ENCODE measurements at regions not wholly inside any gene's neighbourhood (a gene's known extent, or its start where the extent isn't known, plus 50 kb on each side); places are given as distances from the start of the nearest gene placed in this dataset.
"Not testable (repeated sequence)": the region's sequence is repeated elsewhere in the genome, so short reads cannot be mapped to it uniquely, and the experiment has no call there.

DNA sequence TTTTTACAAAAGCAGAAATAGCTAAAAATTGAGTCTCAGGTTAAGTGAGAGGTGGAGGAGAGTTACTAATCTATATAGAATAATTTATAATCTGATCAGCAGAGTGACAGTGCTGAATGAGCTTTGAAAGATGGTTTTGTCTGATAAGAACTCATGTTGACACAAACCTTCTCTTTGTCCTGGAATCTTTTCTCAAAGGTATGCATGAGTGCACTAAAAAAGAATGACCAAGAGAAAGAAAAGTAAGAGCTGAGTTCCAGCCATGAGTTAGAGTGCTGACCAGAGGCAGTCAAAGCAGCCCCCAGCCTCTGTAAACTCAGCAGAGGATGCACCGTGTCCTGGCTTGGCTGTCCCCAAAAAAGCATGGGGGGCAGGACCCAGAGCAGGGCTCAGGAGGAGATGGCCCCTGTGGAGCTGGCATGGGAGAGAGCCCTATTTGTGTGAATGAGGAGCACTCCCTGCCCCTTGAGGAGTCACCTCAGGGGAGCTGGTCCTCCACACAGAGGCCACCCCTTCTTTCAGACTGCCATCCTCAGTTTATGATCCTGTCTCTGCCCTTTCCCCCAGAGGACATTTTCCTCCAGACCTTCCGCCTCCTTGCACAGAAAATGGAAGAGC lies 129.8 kb downstream of the SEC23A start:
- no peak for DNase-seq

DNA sequence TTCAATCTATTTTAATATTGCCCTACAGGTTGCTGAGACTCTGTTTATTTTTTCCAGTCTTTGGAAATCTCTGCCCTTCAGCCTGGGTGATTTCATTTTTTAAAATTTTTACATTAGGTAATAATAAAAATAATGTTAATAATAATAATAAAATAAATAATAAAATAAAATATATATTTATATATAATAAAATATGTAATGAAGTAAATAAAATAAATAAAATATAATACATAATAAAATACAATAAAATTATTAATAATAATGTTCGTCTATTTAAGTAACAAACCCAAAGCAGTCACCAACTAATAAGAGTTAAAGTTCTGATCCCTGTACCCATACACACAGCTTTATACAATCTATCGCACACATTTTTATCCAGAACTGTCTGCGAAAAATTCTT lies 130.5 kb downstream of the SEC23A start:
- DNase-seq: no peak

DNA sequence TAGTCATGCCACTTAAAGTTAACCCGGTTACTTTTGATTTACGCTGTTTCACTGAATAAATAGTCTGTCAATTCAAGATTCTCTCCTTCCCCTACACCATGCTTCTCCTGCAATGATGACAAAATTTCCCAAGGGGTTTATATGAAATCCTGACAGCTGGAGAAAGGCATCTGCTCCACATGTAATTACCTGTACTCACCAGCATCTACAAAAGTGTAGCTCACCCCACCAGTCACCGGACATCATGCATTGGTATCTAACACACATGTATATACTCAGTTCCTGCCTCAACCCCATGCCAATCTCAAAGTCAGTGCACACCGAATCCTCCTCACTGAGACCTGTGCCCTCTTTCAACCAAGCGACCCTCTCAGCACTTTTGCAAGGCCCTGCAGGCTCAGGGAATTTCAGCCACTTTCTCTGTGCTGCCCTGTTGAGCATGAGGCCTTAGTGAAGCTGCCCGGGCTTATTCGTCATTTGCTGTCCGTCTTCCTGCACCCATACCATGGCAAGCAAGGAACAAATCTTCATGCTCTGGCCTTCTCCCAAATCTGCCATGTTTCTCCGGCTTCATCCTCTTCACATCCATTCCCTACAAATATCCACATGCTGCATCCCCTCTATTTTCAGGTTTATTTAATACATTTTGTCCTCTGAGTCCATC lies 131.6 kb downstream of the SEC23A start:
- DNase-seq: no peak

DNA sequence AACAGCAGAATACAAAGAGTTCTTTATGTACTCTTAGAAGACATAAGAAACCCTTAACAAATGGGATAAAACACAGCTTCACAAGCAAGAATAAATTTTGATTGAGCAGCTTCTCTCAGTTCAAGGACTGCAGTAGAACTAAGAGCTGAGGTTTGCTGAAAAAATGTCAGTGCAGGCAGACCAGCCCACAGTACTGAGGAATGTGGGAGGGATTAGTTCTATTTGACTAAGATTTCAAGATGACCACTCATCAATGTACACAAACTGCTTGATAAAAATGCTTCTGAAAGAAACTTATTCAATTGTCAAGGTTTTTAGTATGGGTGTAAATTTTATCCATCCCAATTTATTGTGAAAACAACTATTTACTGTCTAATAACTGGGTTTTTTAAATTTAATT lies 138.4 kb downstream of the SEC23A start:
- peak in 1 of 3 experiments; percentile 23 for DNase-seq

DNA sequence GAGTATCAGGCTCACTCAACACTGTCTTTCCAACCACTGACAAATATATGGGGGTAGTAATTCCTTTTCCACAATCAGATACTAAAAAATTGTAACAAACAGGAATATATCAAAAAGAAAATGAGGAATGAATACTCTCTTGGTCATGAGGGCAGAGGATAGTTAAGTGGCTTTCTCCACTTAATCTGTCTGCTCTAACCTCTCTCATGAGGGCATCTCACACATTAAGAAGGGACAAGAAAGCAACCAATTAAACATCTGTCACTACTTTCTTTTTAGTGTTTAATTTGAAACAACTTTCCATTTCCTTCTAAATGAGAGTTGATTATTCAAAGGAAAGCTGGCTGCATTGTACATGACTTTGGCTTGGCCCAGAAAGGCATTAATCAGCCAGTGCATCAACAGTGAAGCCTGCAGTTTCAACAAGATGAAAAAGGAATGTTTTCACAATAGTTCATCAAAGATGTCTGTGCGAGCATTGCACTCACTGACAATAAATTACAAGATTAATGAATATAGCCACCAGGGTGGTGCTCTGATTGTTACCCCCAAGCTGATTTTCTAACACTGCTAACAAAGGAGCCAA lies 142.0 kb downstream of the SEC23A start:
- DNase-seq: no peak

DNA sequence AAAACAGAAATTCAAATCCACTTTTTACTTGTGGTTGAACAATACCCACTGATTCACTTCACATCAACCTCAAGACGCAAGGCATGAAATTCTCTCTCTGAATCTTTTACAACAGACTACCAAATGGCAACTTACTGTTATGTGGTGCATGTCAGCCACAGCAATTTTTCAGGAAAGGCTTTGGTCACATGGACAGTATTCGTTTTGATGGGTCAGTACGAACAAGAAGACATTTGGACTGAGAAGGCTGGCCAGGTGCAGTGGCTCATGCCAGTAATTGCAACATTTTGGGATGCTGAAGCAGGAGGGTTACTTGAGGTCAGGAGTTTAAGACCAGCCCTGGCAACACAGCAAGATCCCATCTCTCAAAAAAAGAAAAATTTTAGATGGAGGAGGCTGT lies 144.0 kb downstream of the SEC23A start:
- no peak for DNase-seq

DNA sequence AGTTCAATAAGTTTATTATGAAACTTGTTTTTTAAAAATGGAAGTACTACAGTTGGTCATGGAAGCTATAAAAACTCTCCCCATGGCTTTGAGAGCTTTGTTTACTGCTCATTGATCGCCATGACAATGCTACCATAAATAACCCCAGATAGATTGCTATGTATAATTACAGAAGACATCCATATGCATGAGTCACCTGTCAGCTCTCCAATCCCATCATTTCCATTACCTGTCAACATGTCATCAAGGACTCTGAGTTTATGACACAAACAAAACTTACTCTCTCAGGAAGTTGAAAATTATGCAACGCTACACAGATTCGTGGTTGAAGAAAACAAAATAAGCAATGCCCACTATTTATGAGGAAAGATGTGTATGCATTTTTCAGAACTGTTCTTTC lies 144.4 kb downstream of the SEC23A start:
- peak in 2 of 3 experiments; percentile 9 to 58 for DNase-seq

DNA sequence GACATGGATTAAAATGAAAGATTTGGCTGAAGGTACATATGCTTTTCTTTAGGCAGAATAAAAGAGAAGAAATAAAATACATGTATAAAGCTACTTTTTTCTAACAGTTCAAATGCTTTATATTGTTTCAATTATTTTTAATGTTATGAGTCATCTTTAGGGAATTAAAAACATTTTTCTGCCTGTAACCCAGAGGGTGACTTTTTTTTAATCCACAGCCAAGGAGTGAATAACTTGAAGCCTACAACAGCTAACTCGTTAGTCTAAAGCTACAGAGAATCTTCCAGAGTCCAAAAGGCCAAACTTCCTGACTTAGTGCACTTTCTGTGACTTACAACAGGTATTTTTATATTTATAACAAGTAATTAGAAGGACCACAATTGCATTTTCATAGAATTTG lies 151.6 kb downstream of the SEC23A start:
- no peak for DNase-seq

DNA sequence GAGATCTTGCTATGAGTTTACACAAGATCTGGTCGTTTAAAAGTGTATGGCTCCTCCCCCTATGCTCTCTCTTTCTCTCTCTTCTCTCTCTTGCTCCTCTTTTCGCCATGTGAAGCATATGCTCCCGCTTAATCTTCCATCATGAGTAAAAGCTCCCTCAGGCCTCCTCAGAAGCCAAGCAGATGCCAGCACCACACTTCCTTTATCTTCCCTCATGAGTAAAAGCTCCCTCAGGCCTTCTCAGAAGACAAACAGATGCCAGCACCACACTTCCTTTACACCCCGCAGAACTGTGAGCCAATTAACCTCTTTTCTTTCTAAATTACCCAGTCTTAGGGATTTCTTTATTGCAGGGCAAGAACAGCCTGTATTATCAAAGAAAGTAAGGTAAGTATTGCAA lies 152.4 kb downstream of the SEC23A start:
- no peak for DNase-seq

DNA sequence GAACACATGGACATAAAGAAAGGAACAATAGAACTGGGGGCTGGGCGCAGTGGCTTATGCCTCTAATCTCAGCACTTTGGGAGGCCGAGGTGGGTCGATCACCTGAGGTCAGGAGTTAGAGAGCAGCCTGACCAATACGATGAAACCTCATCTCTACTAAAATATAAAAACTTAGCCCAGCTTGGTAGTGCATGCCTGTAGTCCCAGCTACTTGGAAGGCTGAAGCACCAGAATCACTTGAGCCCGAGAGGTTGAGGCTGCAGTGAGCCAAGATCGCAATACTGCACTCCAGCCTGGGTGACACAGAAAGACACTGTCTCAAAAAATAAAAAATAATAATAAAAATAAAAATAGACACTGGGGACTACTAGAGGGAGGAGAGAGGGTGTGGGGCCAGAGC lies 154.5 kb downstream of the SEC23A start:
- DNase-seq: no peak

DNA sequence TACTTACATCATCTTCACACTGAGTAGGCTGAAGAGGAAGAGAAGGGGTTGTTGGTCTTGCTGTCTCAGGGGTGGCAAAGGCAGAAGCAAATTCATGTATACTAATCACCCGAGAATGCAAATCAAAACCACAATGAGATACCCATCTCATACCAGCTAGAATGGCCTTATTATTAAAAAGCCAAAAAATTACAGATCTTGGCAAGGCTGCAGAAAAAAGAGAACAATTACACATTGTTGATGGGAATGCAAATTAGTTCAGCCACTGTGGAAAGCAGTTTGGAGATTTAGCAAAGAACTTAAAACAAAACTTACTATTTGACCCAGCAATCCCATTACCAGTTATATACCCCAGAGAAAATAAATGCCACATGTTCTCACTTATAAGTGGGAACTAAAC lies 154.9 kb downstream of the SEC23A start:
- no peak for DNase-seq

DNA sequence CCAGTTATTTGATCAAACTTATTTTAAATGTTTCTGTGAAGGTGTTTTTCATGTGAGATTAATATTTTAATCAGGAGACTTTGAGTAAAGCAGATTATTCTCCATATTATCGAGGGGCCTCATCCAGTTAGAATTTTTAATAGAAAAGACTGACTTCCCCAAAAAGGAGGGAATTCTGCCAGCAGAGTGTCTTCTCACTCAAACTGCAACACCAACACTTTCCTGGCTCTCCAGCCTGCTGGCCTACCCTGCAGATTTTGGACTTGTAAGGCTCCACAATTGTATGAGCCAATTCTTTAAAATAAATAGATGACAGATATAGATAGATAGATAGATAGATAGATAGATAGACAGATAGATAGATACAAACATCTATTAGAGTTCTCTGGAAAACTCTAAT lies 155.7 kb downstream of the SEC23A start:
- no peak for DNase-seq

DNA sequence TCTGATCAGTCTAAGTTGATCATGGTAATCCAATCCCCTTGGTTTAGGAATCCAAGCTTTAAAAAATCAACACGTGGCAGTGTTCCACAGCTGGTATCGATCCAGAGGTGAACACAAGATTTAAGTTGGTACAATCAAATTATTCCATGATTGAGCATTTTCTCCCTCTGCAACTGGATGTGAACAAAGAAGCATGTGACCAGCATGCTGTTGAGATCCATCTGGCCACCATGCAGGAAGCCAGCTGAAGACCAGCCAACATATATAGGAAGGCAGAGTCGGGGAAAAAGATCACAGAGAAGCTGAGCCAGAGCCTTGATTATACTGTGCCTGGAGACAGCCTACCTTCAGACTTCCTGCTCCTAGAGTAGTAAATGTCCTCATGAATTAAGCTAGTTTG lies 158.3 kb downstream of the SEC23A start:
- no peak for DNase-seq

DNA sequence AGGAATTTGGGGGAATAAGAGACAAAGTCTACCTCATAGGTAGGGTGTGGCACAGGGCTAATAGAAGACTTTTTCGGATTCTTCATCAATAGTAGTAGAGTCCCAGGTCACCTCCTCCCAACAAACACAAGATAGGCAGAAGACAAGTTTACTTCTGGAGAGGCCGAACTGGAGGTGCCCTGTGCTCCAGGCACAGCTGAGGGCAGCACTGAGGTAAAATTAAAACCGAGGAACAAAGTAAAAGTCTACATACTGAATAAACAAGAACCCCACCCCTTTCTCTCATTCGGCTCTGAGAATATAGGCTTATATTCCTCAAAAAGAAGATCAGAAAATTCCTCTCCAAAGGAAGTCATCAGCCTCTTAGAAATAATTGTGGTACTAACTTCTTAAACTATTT lies 161.5 kb downstream of the SEC23A start:
- DNase-seq: no peak

DNA sequence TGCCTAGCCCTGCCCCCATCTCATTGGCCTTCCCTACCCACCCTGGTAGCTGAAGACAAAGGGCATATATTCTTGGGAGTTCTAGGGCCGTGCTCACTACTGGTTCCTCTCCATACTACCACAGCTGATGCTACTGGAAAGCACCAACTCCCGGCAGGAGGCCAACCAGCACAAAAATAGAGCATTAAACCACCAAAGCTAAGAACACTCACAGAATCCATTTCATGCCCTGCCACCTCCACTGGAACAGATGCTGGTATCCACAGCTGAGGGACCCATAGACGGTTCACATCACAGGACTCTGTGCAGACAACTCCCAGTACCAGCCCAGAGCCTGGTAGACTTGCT lies 170.4 kb downstream of the SEC23A start:
- not testable (repeated sequence) for DNase-seq

DNA sequence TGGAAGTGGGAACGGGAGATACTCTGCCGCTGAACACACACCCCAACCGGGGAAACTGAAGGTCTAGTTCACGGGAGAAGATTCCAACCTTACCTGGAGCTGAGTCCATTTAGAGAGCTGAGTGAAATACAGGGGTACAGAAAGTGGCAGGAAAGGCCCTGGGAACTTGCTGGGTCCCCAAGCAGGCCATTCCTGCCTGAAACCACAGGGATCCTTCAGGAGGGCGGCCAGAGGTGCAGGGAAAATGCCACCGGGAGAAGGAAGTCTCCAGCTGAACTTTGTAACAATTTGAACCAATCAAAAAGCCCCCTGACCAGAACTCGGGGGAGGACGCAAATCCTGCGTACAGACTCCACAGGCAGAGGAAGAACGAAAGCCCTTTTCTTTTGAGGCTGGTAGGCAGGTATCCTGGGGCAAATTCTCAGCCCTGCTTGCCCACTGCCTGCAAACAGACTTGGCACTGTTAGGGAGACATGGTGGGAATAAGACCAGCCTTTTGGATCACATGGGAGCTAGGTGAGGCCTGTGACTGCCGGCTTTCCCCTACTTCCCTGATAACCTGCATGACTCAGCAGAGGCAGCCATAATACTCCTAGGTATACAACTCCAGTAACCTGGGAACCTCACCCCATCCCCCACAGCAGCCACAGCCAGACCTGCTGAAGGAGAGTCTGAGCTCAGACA lies 170.9 kb downstream of the SEC23A start:
- no peak for DNase-seq

DNA sequence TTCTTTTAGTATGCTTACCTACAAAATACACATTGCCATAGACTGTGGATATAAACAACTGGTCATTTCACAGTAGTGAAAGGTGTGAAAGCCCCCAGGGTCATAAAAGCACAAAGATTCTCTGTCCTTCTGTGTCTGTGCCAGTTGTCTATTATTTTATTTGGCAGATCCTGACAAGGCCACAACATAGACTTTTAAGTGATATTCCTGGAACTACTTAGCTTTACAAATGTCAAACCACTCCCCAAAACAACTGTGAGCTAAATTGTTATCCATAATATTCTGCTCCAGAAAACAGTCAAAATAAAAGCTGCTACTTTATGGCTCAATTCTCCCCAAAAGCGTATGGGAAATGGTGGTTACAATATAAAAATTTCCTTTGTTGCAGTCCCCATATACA lies 172.1 kb downstream of the SEC23A start:
- no peak for DNase-seq

DNA sequence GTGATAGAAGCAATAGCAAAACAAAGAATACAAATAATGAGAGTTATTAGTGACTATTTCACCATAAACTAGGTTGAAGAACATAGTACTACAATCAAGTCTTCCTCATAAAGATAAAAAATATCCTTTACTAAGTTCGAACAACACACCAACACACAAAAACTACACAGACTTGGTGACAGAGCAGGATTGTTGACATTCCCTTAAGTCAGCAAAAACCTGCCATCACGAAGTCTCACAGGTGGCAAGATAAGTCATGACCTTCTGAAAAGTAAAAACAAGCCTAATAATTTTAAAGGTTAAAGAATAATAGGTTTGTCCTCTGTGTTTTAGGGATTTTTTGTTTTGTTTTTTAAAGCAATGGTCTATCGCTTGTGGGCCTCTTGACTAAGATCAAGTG lies 173.0 kb downstream of the SEC23A start:
- no peak for DNase-seq

DNA sequence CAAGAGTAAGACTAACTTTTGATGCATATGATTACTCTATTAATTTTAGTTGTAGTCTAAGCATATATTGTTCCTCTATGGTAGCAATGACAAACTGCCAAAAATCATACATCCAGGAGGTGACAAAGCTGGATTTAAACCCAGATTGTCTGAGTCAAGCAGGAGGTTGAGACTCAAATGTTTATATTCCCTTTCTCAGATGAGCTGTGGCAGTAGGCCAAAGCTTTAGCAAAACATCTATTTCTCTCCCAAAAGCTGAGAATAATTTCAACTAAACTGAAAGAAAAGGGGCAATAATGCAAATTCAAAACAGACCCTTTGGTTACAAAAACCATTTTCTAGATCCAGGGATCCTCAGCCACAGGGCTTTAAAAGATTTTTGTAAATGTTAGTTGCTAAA lies 173.6 kb downstream of the SEC23A start:
- no peak for DNase-seq

DNA sequence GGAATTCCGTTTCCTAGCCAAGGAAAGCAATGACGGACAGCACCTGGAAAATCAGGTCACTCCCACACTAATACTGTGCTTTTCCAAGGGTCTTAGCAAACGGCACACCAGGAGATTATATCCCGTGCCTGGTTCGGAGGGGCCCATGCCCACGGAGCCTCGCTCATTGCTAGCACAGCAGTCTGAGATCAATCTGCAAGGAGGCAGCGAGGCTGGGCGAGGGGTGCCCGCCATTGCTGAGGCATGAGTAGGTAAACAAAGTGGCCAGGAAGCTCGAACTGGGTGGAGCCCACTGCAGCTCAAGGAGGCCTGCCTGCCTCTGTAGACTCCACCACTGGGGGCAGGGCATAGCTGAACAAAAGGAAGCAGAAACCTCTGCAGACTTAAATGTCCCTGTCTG lies 181.1 kb downstream of the SEC23A start:
- DNase-seq: not testable (repeated sequence)

DNA sequence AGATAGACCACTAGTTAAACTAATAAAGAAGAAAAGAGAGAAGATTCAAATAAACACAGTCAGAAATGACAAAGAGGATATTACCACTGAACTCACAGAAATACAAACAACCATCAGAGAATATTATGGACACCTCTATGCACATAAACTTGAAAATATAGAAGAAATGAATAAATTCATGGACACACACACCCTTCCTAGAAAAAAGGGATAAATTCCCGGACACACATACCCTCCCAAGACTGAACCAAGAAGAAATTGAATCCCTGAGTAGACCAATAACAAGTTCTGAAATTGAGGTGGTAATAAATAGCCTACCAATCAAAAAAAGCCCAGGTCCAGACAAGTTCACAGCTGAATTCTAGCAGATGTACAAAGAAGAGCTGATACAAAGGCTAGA lies 187.9 kb downstream of the SEC23A start:
- no peak for DNase-seq

DNA sequence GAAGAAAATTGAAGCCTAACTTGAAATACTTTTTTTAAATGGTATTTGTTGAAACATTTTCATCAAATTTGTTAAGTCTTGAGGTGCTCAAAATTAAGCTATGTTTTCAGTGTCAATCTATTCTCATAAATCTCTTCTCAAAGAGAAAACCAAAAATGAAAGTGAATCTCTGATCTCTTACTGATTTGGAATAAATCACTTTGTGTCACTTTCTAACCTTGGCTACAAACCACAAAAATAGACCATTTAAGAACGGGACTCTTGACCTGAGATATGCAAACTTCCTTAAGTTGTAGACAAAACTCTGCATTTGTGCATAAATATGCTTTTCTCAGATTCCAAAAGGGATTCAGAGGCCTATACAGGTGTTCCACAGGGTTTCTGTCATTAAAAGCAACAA lies 192.9 kb downstream of the SEC23A start:
- DNase-seq: no peak

DNA sequence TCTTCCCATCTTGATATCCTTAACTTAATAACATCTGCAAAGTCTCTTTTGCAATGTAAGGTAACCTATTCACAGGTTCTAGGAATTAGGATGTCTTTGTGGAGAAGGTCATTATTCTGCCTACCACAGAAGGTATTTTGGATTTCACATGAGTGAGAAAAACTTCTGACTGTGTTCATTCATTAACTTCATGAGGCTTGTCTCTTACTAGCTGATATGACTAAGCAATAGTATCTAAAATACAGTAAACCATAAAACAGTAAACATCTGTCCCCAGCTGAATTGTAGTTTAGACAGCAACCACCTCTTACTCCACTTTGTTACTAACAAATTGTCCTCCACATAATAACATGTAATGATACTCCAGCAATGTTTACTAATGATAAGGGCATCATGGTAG lies 198.1 kb downstream of the SEC23A start:
- no peak for DNase-seq

DNA sequence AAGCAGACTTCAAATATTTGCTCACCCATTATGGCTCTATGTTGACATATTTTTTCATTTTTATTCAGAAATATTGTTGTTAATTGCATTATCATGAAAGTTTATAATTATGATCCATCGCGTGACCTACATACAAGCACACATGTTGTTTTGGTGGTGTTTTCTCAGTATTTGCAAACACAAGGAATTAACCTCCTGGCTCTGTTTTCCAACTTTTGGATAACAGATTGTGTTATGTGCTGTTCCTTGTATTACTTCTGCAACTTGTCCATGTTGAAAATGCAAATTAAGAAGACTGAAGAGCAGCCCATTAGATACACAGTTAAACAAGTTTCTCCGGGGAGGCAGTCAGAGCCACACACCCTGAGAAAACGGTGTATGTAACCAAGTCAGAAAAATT lies 201.2 kb downstream of the SEC23A start:
- DNase-seq: peak in 2 of 3 experiments; percentile 3 to 50

Data from NCI-H1417 (cell line).